Bronchial epithelial cell (primary cell): ENCODE measurements at regions not wholly inside any gene's neighbourhood (a gene's known extent, or its start where the extent isn't known, plus 50 kb on each side); places are given as distances from the start of the nearest gene placed in this dataset.
A peak's percentile ranks its signal among the peaks of the same experiment; 100 is the strongest.

Experiments
- DNase-seq: peaks from one replicate; pipeline ENCODE4 v3.0.0-alpha.2; 2010; ENCODE audit warnings: low read depth
- FAIRE-seq: peaks from 2 replicates; lab custom pipeline; 2011; peaks lifted over from hg19 to GRCh38; lab: Jason Lieb, UNC
- H3K27me3 ChIP-seq: 2 replicates; pipeline ENCODE4 v1.5.1; 2011; ENCODE audit warnings: low read length; ENCODE audit not compliant: control insufficient read depth, insufficient read depth
- H3K36me3 ChIP-seq: 2 replicates; pipeline ENCODE4 v1.5.1; 2011; ENCODE audit warnings: low read length; ENCODE audit not compliant: control insufficient read depth, insufficient read depth
- H3K4me3 ChIP-seq: 2 replicates; pipeline ENCODE4 v1.5.1; 2011; ENCODE audit warnings: mild to moderate bottlenecking, low read depth, low read length, control low read depth
- CTCF ChIP-seq: IDR thresholded peaks from 2 replicates; pipeline ENCODE4 v1.5.1; 2011; ENCODE audit warnings: mild to moderate bottlenecking, moderate library complexity, low read length, control low read depth, inconsistent platforms; ENCODE audit not compliant: insufficient read depth, severe bottlenecking

DNA sequence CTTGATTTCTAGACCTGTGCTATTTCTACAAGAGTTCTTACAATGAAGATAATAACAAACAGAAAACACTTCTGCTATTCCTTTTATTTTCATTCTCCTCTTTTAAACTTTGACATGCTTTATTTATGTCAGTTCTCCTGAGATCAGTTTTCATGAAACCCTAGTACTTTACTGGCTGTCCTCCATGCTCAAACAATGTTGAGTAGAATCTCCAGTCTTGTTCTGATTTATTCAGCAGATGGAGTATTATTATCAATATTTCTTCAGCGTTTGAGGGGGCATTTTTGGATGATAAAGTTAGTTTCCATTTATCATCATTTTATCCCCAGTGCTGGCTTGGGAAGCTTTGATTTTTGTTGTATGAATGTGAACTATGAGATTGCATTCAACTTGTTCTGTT is 85.9 kb upstream of the WARS2 start:
- no peak overlapping the region for H3K4me3 ChIP-seq
- FAIRE-seq: no peak
- DNase-seq: no peak
- H3K27me3 ChIP-seq: no peaks in the 10 kb centered on the region
- no peak for TF ChIP-seq CTCF
- H3K36me3 ChIP-seq: no peaks in the 10 kb centered on the region

GRCh38 chr1:119226913-119227312 is 86.5 kb upstream of the WARS2 start:
- FAIRE-seq (no peak), DNase-seq (no peak)
- Histone ChIP-seq H3K4me3 (no peak overlapping the region), H3K36me3 (no peaks in the 10 kb centered on the region), H3K27me3 (no peaks in the 10 kb centered on the region)
- no peak for TF ChIP-seq CTCF

DNA sequence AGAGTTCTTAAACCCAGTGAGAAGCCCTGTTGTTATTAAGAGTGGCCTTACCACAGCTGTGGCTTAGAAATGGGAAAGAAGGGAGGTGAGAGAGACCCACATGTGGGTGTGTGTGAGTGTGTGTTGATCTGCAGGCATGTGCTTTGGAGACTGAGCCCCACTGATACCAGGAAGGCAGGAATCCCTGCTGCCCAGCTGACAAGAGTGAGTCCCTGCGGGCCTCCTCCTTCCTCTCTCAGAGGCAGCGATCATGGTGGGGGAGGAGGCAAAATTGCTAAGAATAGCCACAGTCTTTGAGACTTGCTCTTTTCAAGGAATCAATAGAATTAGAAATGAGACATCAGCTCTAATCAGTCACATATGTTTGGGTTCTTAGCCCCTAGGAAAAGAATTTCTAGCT is 87.0 kb upstream of the WARS2 start:
- no peak for TF ChIP-seq CTCF
- no peak for FAIRE-seq
- no peaks in the 10 kb centered on the region for H3K27me3 ChIP-seq
- H3K4me3 ChIP-seq: no peak overlapping the region
- no peaks in the 10 kb centered on the region for H3K36me3 ChIP-seq
- no peak for DNase-seq

- DNase-seq (peak; percentile 60), FAIRE-seq (no peak)
- Histone ChIP-seq H3K4me3 (no peak overlapping the region), H3K27me3 (no peaks in the 10 kb centered on the region), H3K36me3 (no peaks in the 10 kb centered on the region)
- no peak for TF ChIP-seq CTCF
Observed at GRCh38 chr1:119228335-119229080, 88.1 kb upstream of the WARS2 start.

DNA sequence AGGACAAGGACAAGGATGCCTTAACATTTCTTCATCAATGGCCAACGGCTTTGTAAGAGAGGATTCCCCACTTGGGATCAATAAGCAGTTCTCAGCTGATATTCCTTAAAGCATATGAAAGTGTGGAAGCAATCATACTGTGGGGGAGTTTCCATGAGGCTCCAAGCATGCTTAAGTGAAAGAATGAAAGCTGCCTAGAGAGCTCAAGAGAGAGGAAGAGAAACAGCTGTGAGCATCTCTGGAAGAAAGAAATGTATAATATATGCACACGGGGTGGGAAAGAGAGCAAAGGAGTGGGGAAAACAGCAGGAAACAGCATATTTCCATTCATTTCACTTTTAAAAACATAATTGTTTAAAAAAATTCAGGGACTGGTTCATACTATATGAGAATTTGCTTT is 94.7 kb upstream of the WARS2 start:
- Histone ChIP-seq H3K4me3 (no peak overlapping the region), H3K36me3 (no peaks in the 10 kb centered on the region), H3K27me3 (no peaks in the 10 kb centered on the region)
- no peak for TF ChIP-seq CTCF
- DNase-seq: no peak
- FAIRE-seq: no peak

DNA sequence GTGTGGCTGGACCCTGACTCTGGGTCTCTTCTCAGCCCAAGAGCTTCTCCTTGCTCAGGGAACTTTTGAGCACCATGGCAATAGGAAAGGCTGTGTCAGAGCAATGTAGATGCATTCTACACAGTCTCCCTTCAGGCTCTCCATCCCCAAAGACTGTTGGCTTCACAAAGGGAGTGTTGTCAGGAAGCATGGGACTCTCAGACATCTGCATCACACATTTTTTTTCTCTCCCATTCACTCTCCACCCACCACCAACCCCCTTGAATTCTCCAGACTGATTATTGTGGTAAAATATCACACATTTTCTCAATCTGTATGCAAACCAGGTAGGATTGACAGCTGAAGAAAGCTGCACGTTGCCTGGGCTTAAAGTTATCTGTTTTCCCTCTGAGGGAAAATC is 105.4 kb upstream of the WARS2 start:
- TF ChIP-seq CTCF: no peak
- Histone ChIP-seq H3K27me3 (no peaks in the 10 kb centered on the region), H3K36me3 (no peaks in the 10 kb centered on the region), H3K4me3 (no peak overlapping the region)
- FAIRE-seq (no peak), DNase-seq (no peak)
